Liver (tissue), 8 donors: ENCODE measurements at regions not wholly inside any gene's neighbourhood (a gene's known extent, or its start where the extent isn't known, plus 50 kb on each side); places are given as distances from the start of the nearest gene placed in this dataset.
A peak's percentile ranks its signal among the peaks of the same experiment; 100 is the strongest.

Experiments used
- DNase-seq: peaks from one replicate; pipeline ENCODE4 v3.0.0-alpha.2; 2017; ENCODE audit warnings: low spot score
- H3K27ac ChIP-seq, 2 donors: one replicate each; pipeline ENCODE4 v1.7.0; 2013; ENCODE audit warnings: inconsistent platforms in 2 of 2, low read length in 2 of 2, control low read depth in 1 of 2, low read depth in 1 of 2, mild to moderate bottlenecking in 1 of 2
- H3K27me3 ChIP-seq, 4 donors: one replicate each; pipeline versions ENCODE4 v1.6.1 to v1.7.0; 2013; ENCODE audit warnings: low read length in 3 of 4, inconsistent platforms in 1 of 4, mild to moderate bottlenecking in 1 of 4, moderate library complexity in 1 of 4; ENCODE audit not compliant: control insufficient read depth in 4 of 4, insufficient read depth in 4 of 4
- H3K36me3 ChIP-seq, 4 donors: one replicate each; pipeline versions ENCODE4 v1.6.1 to v1.7.0; 2013; ENCODE audit warnings: low read length in 3 of 4, mild to moderate bottlenecking in 3 of 4, low read depth in 1 of 4, moderate library complexity in 1 of 4; ENCODE audit not compliant: control insufficient read depth in 4 of 4, insufficient read depth in 3 of 4
- H3K4me1 ChIP-seq, 4 donors: one replicate each; pipeline versions ENCODE4 v1.6.1 to v1.7.0; 2013; ENCODE audit warnings: low read length in 3 of 4, mild to moderate bottlenecking in 3 of 4, moderate library complexity in 1 of 4; ENCODE audit not compliant: control insufficient read depth in 4 of 4, insufficient read depth in 4 of 4
- H3K4me3 ChIP-seq, 3 donors: one replicate each; pipeline versions ENCODE4 v1.6.1 to v1.7.0; 2013; ENCODE audit warnings: low read length in 3 of 3, control low read depth in 1 of 3, low read depth in 1 of 3, mild to moderate bottlenecking in 1 of 3
- H3K9ac ChIP-seq, 2 donors: one replicate each; pipeline ENCODE4 v1.7.0; 2013; ENCODE audit warnings: low read length in 2 of 2, mild to moderate bottlenecking in 2 of 2, moderate library complexity in 2 of 2, control low read depth in 1 of 2, low read depth in 1 of 2
- H3K9me3 ChIP-seq, 4 donors: one replicate each; pipeline versions ENCODE4 v1.6.1 to v1.7.0; 2013; ENCODE audit warnings: low read length in 3 of 4; ENCODE audit not compliant: control insufficient read depth in 4 of 4
- ATF3 ChIP-seq: IDR thresholded peaks from 2 replicates; pipeline ENCODE4 v1.6.1; 2016; ENCODE audit warnings: antibody characterized with exemption
- CTCF ChIP-seq: fragments of 150-350 bp; IDR thresholded peaks from 2 replicates; pipeline ENCODE4 v1.5.1; 2017; ENCODE audit warnings: improper control_type of control experiment, low read depth, low read length; ENCODE audit not compliant: missing input control
- EGR1 ChIP-seq, 2 donors: IDR thresholded peaks; 2 replicates each; pipeline ENCODE4 v1.6.1; 2016 to 2018; ENCODE audit warnings: antibody characterized with exemption in 2 of 2, low read depth in 2 of 2
- FOXA1 ChIP-seq: IDR thresholded peaks from 2 replicates; pipeline ENCODE4 v1.6.1; 2016; ENCODE audit warnings: antibody characterized with exemption
- GABPA ChIP-seq, 2 donors: IDR thresholded peaks in 1 of 2; conservative IDR thresholded peaks in 1 of 2; 2 replicates each; pipeline ENCODE4 v1.6.1; 2016; ENCODE audit warnings: antibody characterized with exemption in 2 of 2, mild to moderate bottlenecking in 1 of 2, moderate library complexity in 1 of 2
- HNF4A ChIP-seq, 2 donors: conservative IDR thresholded peaks; 2 replicates each; pipeline ENCODE4 v1.6.1; 2016; ENCODE audit warnings: antibody characterized with exemption in 2 of 2, mild to moderate bottlenecking in 2 of 2
- HNF4G ChIP-seq: IDR thresholded peaks from 2 replicates; pipeline ENCODE4 v1.6.1; 2016; ENCODE audit warnings: antibody characterized with exemption
- JUND ChIP-seq, 2 donors: IDR thresholded peaks; 2 replicates each; pipeline ENCODE4 v1.6.1; 2016; ENCODE audit warnings: antibody characterized with exemption in 2 of 2
- NR2F2 ChIP-seq: IDR thresholded peaks from 2 replicates; pipeline ENCODE4 v1.6.1; 2016; ENCODE audit warnings: antibody characterized with exemption
- REST ChIP-seq: IDR thresholded peaks from 2 replicates; pipeline ENCODE4 v1.6.1; 2016; ENCODE audit warnings: antibody characterized with exemption, mild to moderate bottlenecking
- SP1 ChIP-seq: IDR thresholded peaks from 2 replicates; pipeline ENCODE4 v1.6.1; 2018; ENCODE audit warnings: antibody characterized with exemption, mild to moderate bottlenecking
- TAF1 ChIP-seq: conservative IDR thresholded peaks from 2 replicates; pipeline ENCODE4 v1.6.1; 2016; ENCODE audit warnings: antibody characterized with exemption, mild to moderate bottlenecking
- YY1 ChIP-seq: IDR thresholded peaks from 2 replicates; pipeline ENCODE4 v1.6.1; 2016; ENCODE audit warnings: antibody characterized with exemption, mild to moderate bottlenecking
- WGBS: extraction: QIAGEN DNeasy Blood & Tissue Kit; methylation state at CpG from one replicate; pipeline ENCODE4 v1.1.7; 2013; 5-methylcytosine and 5-hydroxymethylcytosine counted together
- TF ChIP-seq, protein P1 (sequence below): IDR thresholded peaks from 2 replicates; pipeline ENCODE4 v1.6.1; 2016; ENCODE audit warnings: antibody characterized with exemption
- donor health status: healthy.
- donor health status: healthy.
- donor health status: healthy.
- donor health status: healthy.
- donor health status: healthy.

- no peak overlapping the region for H3K9ac ChIP-seq
- TF ChIP-seq GABPA (IDR thresholded peaks at IDR 0.05 in 1 of 2, conservative IDR thresholded peaks at IDR 0.05 in 1 of 2) (no peak), FOXA1 (no peak), YY1 (no peak)
- DNase-seq: peak; percentile 32
- no peaks in the 10 kb centered on the region for H3K4me1 ChIP-seq
- no peaks in the 10 kb centered on the region for H3K27me3 ChIP-seq
- H3K27ac ChIP-seq: no peak overlapping the region
- 86% methylated on average over 12 of the region's 12 CpGs for WGBS
- no peaks in the 10 kb centered on the region for H3K9me3 ChIP-seq
- H3K4me3 ChIP-seq: no peak overlapping the region
- H3K36me3 ChIP-seq: no peaks in the 10 kb centered on the region
Observed at GRCh38 chr14:101195309-101195901, 291.9 kb upstream of the RTL1 start.

DNA sequence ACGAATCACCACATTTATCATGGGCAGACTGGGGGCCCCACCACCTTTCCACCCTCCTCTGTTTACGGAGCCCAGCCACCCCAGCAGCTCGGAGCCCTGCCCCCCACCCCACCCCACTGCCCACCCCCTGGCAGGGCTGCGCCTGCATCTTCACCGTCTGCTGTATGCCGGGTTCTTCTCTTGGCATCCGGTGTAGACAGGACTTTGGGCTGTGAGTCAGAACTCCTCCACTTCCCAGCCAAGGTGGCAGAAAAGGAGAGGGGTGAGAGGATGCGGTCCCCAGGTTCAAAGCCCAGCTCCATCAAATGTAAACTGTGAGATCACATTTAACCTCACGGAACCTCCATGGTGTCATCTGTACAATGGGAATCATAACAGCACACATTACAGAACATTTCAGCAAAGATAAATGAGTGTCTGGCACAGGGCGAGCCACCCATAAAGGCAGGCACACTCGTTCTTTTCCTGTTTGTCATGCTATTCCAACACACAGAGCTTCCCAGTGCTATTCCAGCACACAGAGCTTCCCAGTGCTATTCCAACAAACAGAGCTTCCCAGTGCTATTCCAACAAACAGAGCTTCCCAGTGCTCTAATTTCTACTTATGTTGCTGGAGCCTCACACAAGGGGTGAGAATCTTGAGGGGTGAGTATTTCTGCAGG lies 292.7 kb upstream of the RTL1 start:
- H3K9ac ChIP-seq: no peak overlapping the region
- 87% methylated on average over 11 of the region's 11 CpGs for WGBS
- H3K4me1 ChIP-seq: no peaks in the 10 kb centered on the region
- peak; percentile 21 for DNase-seq
- no peak overlapping the region for H3K27ac ChIP-seq
- H3K36me3 ChIP-seq: no peaks in the 10 kb centered on the region
- no peak overlapping the region for H3K4me3 ChIP-seq
- no peak for TF ChIP-seq CTCF
- TF ChIP-seq SP1: no peak
- TF ChIP-seq HNF4A (conservative IDR thresholded peaks at IDR 0.05): no peak
- TF ChIP-seq GABPA (IDR thresholded peaks at IDR 0.05 in 1 of 2, conservative IDR thresholded peaks at IDR 0.05 in 1 of 2): no peak
- TF ChIP-seq HNF4G: no peak
- TF ChIP-seq REST: no peak
- no peak for TF ChIP-seq JUND (IDR thresholded peaks at IDR 0.05)
- TF ChIP-seq, protein P1, sequence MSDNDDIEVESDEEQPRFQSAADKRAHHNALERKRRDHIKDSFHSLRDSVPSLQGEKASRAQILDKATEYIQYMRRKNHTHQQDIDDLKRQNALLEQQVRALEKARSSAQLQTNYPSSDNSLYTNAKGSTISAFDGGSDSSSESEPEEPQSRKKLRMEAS: no peak
- TF ChIP-seq NR2F2: no peak
- no peak for TF ChIP-seq EGR1 (IDR thresholded peaks at IDR 0.05; ENCODE audit: low read depth in 2 of 2)
- no peak for TF ChIP-seq ATF3
- TF ChIP-seq FOXA1: no peak
- no peak for TF ChIP-seq TAF1
- H3K27me3 ChIP-seq: no peaks in the 10 kb centered on the region
- H3K9me3 ChIP-seq: no peaks in the 10 kb centered on the region
